Left lung (tissue), 4 donors: ENCODE measurements at regions not wholly inside any gene's neighbourhood (a gene's known extent, or its start where the extent isn't known, plus 50 kb on each side); places are given as distances from the start of the nearest gene placed in this dataset.
A peak's percentile ranks its signal among the peaks of the same experiment; 100 is the strongest.

Experiments
- ATAC-seq: fragments of 200-7000 bp; cut with Tn5 transposase; one replicate; pipeline ENCODE4 v1.9.1; 2020; ENCODE audit warnings: moderate library complexity
- DNase-seq, 4 donors: peaks; one replicate each; pipeline ENCODE4 v3.0.0-alpha.2; 2013 to 2020
- H3K27ac ChIP-seq, 2 donors: fragments of 200-600 bp; sonication (generic) in 1 of 2; one replicate each; pipeline versions ENCODE4 v1.5.0 to v1.8.0; 2020 to 2021
- H3K27me3 ChIP-seq, 2 donors: fragments of 200-600 bp; sonication (generic) in 1 of 2; one replicate each; pipeline versions ENCODE4 v1.5.0 to v1.8.0; 2020 to 2021
- H3K36me3 ChIP-seq, 2 donors: fragments of 200-600 bp; sonication (generic) in 1 of 2; one replicate each; pipeline versions ENCODE4 v1.5.0 to v1.8.0; 2020 to 2021
- H3K4me1 ChIP-seq, 2 donors: fragments of 200-600 bp; one replicate each; pipeline ENCODE4 v1.8.0; 2021
- H3K4me3 ChIP-seq, 2 donors: fragments of 200-600 bp; sonication (generic) in 1 of 2; one replicate each; pipeline versions ENCODE4 v1.5.0 to v1.8.0; 2020 to 2021; ENCODE audit warnings: mild to moderate bottlenecking in 1 of 2
- H3K9me3 ChIP-seq, 2 donors: fragments of 200-600 bp; sonication (generic) in 1 of 2; one replicate each; pipeline versions ENCODE4 v1.5.0 to v1.8.0; 2020 to 2021
- intact Hi-C, 2 donors: fragments of 100-400 bp; cut with DNase I; formaldehyde crosslinking; loops; one replicate each; pipeline versions ENCODE4 v1.11.2 to v1.14.2; 2022
- TF ChIP-seq, protein P1 (sequence below), 2 donors: fragments of 200-600 bp; sonication (generic) in 1 of 2; IDR thresholded peaks; one replicate each; pipeline versions ENCODE4 v1.5.0 to v1.8.0; 2021; ENCODE audit warnings: antibody characterized with exemption in 2 of 2
- donor health status: DM: no; HTN: yes; CAD: no.
- donor health status: DM: no; HTN: no; CAD: no.

DNA sequence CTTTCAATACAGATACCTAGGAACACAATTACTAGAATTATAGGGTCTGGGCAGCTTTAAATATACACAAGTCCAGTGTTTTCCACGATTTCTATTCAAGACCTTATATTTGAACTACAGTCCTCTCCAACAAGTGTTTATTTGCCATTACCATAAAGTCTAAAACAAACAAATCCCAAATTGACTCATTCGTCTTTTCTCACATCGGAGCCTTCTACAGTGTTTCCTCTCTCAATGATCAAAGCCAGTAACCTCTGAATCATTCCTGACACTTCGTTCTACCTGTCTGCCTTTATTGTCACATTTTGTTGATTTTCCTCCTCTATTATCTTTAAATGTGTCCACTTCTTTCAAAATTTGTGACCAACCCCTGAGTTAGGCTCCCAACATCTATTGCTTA is 1356.5 kb upstream of the SLC10A2 start:
- no peaks in the 10 kb centered on the region for H3K27me3 ChIP-seq
- H3K4me1 ChIP-seq: no peaks in the 10 kb centered on the region
- TF ChIP-seq, protein P1, sequence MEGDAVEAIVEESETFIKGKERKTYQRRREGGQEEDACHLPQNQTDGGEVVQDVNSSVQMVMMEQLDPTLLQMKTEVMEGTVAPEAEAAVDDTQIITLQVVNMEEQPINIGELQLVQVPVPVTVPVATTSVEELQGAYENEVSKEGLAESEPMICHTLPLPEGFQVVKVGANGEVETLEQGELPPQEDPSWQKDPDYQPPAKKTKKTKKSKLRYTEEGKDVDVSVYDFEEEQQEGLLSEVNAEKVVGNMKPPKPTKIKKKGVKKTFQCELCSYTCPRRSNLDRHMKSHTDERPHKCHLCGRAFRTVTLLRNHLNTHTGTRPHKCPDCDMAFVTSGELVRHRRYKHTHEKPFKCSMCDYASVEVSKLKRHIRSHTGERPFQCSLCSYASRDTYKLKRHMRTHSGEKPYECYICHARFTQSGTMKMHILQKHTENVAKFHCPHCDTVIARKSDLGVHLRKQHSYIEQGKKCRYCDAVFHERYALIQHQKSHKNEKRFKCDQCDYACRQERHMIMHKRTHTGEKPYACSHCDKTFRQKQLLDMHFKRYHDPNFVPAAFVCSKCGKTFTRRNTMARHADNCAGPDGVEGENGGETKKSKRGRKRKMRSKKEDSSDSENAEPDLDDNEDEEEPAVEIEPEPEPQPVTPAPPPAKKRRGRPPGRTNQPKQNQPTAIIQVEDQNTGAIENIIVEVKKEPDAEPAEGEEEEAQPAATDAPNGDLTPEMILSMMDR (IDR thresholded peaks at IDR 0.05): no peak
- intact Hi-C loops: no loop called here
- DNase-seq (no peak), ATAC-seq (no peak)
- H3K4me3 ChIP-seq: no peak overlapping the region
- H3K9me3 ChIP-seq: peaks cover 0 to 10% of the 10 kb centered on the region in 2 donors
- no peak overlapping the region for H3K27ac ChIP-seq
- H3K36me3 ChIP-seq: no peaks in the 10 kb centered on the region

DNA sequence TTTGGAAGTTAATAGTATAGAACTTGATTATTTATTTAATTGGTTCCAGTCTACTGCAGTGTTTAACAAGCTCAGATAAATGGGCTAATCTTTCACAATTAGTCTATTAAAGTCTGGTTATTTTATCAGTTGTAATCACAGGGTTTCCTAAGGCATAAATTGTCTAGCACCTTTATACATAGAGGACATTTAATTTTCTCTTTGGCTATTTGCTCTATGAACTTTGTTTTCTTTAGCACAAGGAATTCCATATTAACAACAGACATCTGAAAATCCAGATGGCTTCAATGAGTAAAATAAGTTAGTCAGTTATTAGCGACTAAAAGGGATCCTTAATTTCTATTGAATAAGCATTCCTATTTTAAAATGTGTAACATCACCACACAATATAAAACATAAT is 1350.8 kb upstream of the SLC10A2 start:
- H3K27ac ChIP-seq: no peak overlapping the region
- no peak for DNase-seq
- ATAC-seq: no peak
- TF ChIP-seq, protein P1 (IDR thresholded peaks at IDR 0.05): no peak
- intact Hi-C loops: no loop called here
- H3K36me3 ChIP-seq: no peaks in the 10 kb centered on the region
- no peaks in the 10 kb centered on the region for H3K9me3 ChIP-seq
- no peaks in the 10 kb centered on the region for H3K4me1 ChIP-seq
- no peak overlapping the region for H3K4me3 ChIP-seq
- H3K27me3 ChIP-seq: no peaks in the 10 kb centered on the region

DNA sequence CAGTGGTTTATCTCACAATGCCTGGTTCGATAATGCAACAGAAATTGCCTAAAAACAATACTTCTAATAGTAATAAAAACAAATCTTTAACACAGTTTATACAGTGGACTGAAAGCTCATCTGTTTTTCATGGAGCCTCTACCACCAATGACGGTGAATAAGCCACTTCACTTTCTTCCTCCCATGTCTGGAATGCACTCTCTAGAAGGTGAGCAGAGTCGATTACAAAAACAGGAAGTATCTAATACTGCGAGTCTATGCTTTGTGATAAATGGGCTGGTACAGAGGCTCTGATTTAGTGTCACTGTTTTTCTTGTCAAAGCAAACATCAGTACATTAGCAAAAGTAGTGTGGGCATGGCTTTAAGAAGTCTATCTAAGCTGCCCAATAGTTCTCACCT is 1348.6 kb upstream of the SLC10A2 start:
- Histone ChIP-seq H3K27me3 (no peaks in the 10 kb centered on the region), H3K27ac (no peak overlapping the region), H3K4me1 (no peaks in the 10 kb centered on the region), H3K4me3 (no peak overlapping the region), H3K36me3 (no peaks in the 10 kb centered on the region), H3K9me3 (no peaks in the 10 kb centered on the region)
- no peak for DNase-seq
- ATAC-seq: peak; percentile 81
- intact Hi-C loops: no loop called here
- TF ChIP-seq, protein P1 (IDR thresholded peaks at IDR 0.05): no peak

DNA sequence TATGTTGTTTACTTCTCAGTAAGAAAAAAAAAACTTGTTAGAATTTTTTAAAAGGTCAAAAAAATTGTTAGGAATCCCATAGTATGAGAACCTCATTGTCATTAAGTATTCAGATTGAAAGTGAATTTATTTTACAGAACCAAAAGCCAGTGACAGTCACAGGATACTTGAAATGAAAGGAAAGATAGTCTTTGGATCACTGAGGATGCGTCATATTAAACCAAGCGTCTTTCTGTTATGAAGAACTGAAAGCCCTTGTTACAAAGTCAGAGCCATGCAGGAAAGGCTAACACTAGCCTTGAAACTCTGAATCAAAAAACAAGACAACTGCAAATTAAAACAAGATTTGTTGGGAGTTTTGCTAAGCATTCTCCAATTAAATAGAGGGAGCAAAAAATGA is 1348.0 kb upstream of the SLC10A2 start:
- H3K4me3 ChIP-seq: no peak overlapping the region
- no peak for ATAC-seq
- TF ChIP-seq, protein P1 (IDR thresholded peaks at IDR 0.05): no peak

DNA sequence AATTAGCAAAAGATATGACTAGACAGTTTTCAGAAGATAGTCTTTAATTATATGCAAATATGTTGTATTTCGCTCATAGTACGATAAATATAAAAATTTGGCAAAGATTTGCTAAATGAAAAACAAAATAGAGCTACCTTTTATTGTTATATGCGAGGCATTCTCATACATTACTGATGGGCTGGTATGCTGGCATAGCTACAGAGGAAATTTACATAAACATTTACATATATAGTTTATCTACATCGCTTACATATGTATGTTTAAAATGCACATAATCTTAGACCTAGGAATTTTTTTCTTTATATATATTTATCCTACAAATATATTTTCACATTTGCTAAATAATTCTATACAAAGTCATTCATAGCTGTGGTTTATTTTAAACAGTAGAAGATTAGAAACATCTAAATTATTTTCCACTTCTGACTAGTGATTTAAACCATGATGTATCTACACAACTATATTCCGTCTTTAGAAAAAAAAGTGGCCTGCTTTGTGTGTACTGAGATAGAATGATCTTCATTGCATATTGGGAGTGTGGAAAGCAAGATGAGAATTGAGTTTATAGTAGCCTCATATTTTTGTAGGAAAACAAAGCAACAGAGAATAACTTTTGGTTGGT is 1345.0 kb upstream of the SLC10A2 start:
- DNase-seq (no peak), ATAC-seq (no peak)
- Histone ChIP-seq H3K4me3 (no peak overlapping the region), H3K4me1 (no peaks in the 10 kb centered on the region), H3K36me3 (no peaks in the 10 kb centered on the region), H3K9me3 (no peaks in the 10 kb centered on the region), H3K27ac (no peak overlapping the region), H3K27me3 (no peaks in the 10 kb centered on the region)
- intact Hi-C loops: no loop called here
- TF ChIP-seq, protein P1 (IDR thresholded peaks at IDR 0.05): no peak

More for the DNA sequence above, 1348.0 kb upstream of the SLC10A2 start:
- DNase-seq: no peak
- intact Hi-C loops: no loop called here
- no peaks in the 10 kb centered on the region for H3K36me3 ChIP-seq
- no peaks in the 10 kb centered on the region for H3K9me3 ChIP-seq
- H3K27ac ChIP-seq: no peak overlapping the region
- H3K4me1 ChIP-seq: no peaks in the 10 kb centered on the region
- H3K27me3 ChIP-seq: no peaks in the 10 kb centered on the region
